Ovary (tissue), 7 donors: ENCODE measurements at regions not wholly inside any gene's neighbourhood (a gene's known extent, or its start where the extent isn't known, plus 50 kb on each side); places are given as distances from the start of the nearest gene placed in this dataset.

Experiments used
- DNase-seq, 5 donors: peaks; one replicate each; pipeline ENCODE4 v3.0.0-alpha.2; 2019 to 2020
- H3K27ac ChIP-seq, 2 donors: fragments of 200-600 bp; one replicate each; pipeline versions ENCODE4 v1.5.1 to v1.8.0; 2019 to 2022
- H3K27me3 ChIP-seq: fragments of 200-600 bp; one replicate; pipeline ENCODE4 v1.8.0; 2022
- H3K36me3 ChIP-seq: fragments of 200-600 bp; sonication (generic); one replicate; pipeline ENCODE4 v1.5.1; 2019
- H3K4me1 ChIP-seq: one replicate; pipeline ENCODE4 v1.8.1; 2013; ENCODE audit warnings: mild to moderate bottlenecking, moderate library complexity; ENCODE audit not compliant: insufficient read depth
- H3K4me3 ChIP-seq: fragments of 200-600 bp; sonication (generic); one replicate; pipeline ENCODE4 v1.5.1; 2017
- H3K9me3 ChIP-seq, 2 donors: fragments of 200-600 bp in 1 of 2; sonication (generic) in 1 of 2; one replicate each; pipeline versions ENCODE4 v1.5.1 to v1.8.1; 2013 to 2019; ENCODE audit warnings: mild to moderate bottlenecking in 1 of 2, moderate library complexity in 1 of 2
- CTCF ChIP-seq, 3 donors: fragments of 450-650 bp in 2 of 3; fragments of 200-600 bp in 1 of 3; IDR thresholded peaks; one replicate each; pipeline versions ENCODE4 v1.5.1 to v1.8.0; 2016 to 2022; ENCODE audit warnings: antibody characterized with exemption in 3 of 3, mild to moderate bottlenecking in 1 of 3
- EP300 ChIP-seq: sonication (generic); formaldehyde crosslinking; IDR thresholded peaks from one replicate; pipeline ENCODE4 v1.6.1; 2017; ENCODE audit warnings: antibody characterized with exemption
- POLR2A ChIP-seq: fragments of 450-650 bp; IDR thresholded peaks from one replicate; pipeline ENCODE4 v1.6.1; 2017; ENCODE audit warnings: antibody characterized with exemption, mild to moderate bottlenecking, moderate library complexity
- WGBS, 3 donors: extraction: QIAGEN DNeasy Blood & Tissue Kit in 1 of 3; methylation state at CpG; one replicate each; pipeline versions ENCODE4 v1.1.5 to v1.1.7; 2013 to 2017; 5-methylcytosine and 5-hydroxymethylcytosine counted together
- intact Hi-C, 4 donors: fragments of 100-400 bp; cut with DNase I; formaldehyde crosslinking; loops; one replicate each; pipeline versions ENCODE4 v1.11.0 to v1.15.1; 2022 to 2023
- donor health status: DM: no; HTN: no; CAD: no; lungs with moderate emphysema.
- donor health status: DM: no; HTN: no; CAD: no.
- donor health status: Bipolar disorder and iron deficiency.
- donor health status: DM: no; HTN: no; CAD: no.
- donor health status: DM: yes; HTN: yes; CAD: no.

GRCh38 chr3:153448151-153448829 lies 286.3 kb downstream of the RAP2B start:
- Histone ChIP-seq H3K4me1 (no peaks in the 10 kb centered on the region), H3K9me3 (no peaks in the 10 kb centered on the region), H3K27ac (no peak overlapping the region), H3K27me3 (no peaks in the 10 kb centered on the region), H3K4me3 (no peak overlapping the region), H3K36me3 (no peaks in the 10 kb centered on the region)
- intact Hi-C loops = no loop called here
- TF ChIP-seq EP300 (no peak), POLR2A (no peak), CTCF (IDR thresholded peaks at IDR 0.05) (no peak)
- 2 to 11% (median 5%) methylated on average over 5 of the region's 5 CpGs for WGBS, 3 donors
- no peak for DNase-seq

- Histone ChIP-seq H3K4me1 (no peaks in the 10 kb centered on the region), H3K9me3 (no peaks in the 10 kb centered on the region), H3K27me3 (no peaks in the 10 kb centered on the region), H3K4me3 (no peak overlapping the region), H3K36me3 (no peaks in the 10 kb centered on the region), H3K27ac (no peak overlapping the region)
- TF ChIP-seq CTCF (IDR thresholded peaks at IDR 0.05) (no peak), POLR2A (no peak), EP300 (no peak)
- intact Hi-C loops = no loop called here
- 63 to 86% (median 84%) methylated on average over 2 of the region's 2 CpGs for WGBS, 3 donors
- DNase-seq = no peak
Observed at GRCh38 chr3:153456833-153457545, 295.0 kb downstream of the RAP2B start.

DNA sequence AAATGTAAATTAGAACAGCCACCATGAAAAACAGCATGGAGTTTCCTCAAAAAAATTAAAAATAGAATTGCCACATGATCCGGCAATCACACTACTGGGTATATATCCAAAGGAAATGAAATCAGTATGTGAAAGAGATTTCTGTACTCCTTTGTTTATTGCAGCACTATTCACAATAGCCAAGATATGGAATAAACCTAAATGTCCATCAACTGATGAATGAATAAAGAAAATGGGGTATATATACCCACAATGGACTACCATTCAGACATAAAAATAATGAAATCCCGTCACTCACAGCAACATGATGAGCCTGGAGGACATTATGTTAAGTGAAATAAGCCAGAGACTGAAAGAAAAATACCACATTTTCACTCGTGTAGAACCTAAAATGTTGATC lies 296.9 kb downstream of the RAP2B start:
- DNase-seq = no peak
- Histone ChIP-seq H3K27me3 (no peaks in the 10 kb centered on the region), H3K4me3 (no peak overlapping the region), H3K4me1 (no peaks in the 10 kb centered on the region), H3K36me3 (no peaks in the 10 kb centered on the region), H3K27ac (no peak overlapping the region), H3K9me3 (no peaks in the 10 kb centered on the region)
- intact Hi-C loops = no loop called here
- no peak for TF ChIP-seq POLR2A
- TF ChIP-seq CTCF (IDR thresholded peaks at IDR 0.05) = no peak
- no peak for TF ChIP-seq EP300
- WGBS, 3 donors = 79 to 84% (median 80%) methylated on average over 3 of the region's 3 CpGs

DNA sequence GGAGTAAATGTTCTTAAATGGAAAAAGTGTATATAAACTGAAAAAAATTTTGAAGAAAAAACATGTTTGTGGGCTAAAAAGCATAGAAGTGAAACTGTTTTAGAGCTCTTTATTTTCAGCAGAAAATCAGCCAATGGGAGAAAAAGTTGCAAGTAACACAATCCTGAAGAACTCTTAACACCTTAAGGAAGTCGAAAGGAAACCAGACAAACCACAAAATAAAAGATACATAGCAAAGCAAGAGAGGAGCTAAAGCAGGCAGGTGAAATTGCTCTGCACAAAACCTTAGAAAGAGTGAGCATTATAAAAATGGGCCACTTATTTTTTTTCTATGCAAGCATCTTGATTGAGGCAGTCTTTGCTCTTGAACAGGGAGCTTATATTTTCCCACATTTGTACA lies 300.5 kb downstream of the RAP2B start:
- no peak overlapping the region for H3K27ac ChIP-seq
- no peak for DNase-seq
- H3K36me3 ChIP-seq = no peaks in the 10 kb centered on the region
- intact Hi-C loops = no loop called here
- 60 to 84% (median 70%) methylated on average over 1 of the region's 1 CpG for WGBS, 3 donors
- H3K4me1 ChIP-seq = no peaks in the 10 kb centered on the region
- no peak overlapping the region for H3K4me3 ChIP-seq
- TF ChIP-seq POLR2A (no peak), CTCF (IDR thresholded peaks at IDR 0.05) (no peak), EP300 (no peak)
- H3K9me3 ChIP-seq = no peaks in the 10 kb centered on the region
- no peaks in the 10 kb centered on the region for H3K27me3 ChIP-seq
